ENCODE measurements at regions not wholly inside any gene's neighbourhood (a gene's known extent, or its start where the extent isn't known, plus 50 kb on each side); places are given as distances from the start of the nearest gene placed in this dataset.

DNA sequence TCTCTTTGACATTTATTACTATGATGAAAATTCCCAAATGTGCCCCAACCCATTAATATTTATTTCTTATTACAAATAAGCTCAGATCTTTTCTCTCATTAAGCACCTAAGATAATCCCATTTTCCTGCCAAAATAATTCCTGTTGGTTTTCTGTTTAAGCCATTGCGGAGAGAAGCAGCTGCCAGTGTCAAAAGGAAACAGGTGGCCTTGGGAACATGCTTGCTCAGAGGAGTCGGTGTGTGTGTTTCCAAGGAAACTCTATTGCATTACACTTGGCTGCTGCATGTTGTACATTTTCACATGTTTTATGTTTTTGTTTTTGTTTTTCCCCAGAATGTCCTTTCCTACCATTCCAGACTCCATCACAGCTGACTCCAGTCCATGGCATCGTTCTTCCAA, 56.4 kb downstream of the CD24 start:
- DNase-seq (ENCODE audit: low spot score) = no peak

DNA sequence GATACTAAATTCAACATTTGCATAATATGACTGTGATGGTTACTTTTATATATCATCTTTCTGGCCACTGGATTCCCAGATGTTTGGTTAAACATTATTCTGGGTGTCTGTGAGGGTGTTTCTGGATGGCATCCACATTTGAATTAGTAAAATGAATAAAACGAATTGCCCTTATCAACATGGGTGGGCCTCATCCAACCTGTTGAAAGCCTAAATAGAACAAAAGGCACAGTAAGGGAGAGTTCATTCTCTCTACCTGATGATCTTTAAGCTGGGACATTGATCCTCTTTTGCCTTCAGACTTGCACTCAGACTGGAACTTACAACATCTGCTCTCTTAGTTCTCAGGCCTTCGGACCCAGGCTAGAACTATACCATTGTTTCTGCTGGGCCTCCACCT, 57.6 kb downstream of the CD24 start:
- no peak for DNase-seq (ENCODE audit: low spot score)

DNA sequence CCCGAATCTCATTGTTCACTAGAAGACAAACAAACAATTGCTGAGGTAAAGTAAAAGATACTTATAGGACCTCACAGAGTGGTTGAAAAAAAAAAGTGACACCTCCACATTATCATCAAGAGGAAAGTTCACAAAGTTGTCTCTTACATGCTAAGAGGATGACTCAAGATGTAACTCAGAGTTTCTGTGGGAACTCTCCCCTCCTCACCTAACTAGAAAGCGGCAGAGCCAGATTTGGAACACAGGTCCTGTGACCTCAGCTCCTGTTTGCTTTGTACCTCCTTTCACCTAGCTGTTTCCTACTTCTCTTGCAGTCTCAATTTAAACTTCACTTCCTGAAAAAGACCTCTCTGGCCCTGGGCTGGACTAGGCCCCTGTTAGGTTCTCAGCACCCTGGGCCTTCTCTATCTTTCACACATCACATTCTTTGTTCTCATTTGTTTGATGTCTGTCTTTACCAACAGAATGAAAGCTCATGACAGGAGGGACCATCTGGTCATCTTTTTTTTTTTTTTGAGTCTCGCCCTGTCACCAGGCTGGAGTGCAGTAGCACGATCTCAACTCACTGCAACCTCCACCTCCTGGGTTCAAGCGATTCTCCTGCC, 60.8 kb downstream of the CD24 start:
- DNase-seq (ENCODE audit: low spot score) = no peak

DNA sequence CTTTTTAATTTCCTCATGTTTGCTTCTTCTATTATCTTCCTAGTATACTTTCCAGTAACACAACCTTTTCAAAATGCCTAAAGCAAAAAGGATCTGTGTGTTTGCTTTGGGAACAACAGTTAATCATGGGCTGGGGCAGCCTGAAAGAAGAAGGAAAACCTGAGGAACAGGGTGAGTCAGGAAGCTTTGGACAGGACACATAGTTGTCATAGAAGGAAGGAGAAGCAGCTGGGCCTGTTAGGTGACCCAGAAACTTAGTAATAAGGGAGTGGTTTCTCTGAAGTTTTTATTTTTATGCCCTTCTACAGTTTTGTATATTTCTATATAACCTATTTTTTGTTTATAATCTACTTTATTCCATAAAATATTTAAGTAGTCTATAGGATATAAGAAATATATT, 61.4 kb downstream of the CD24 start:
- DNase-seq (ENCODE audit: low spot score) = no peak

DNA sequence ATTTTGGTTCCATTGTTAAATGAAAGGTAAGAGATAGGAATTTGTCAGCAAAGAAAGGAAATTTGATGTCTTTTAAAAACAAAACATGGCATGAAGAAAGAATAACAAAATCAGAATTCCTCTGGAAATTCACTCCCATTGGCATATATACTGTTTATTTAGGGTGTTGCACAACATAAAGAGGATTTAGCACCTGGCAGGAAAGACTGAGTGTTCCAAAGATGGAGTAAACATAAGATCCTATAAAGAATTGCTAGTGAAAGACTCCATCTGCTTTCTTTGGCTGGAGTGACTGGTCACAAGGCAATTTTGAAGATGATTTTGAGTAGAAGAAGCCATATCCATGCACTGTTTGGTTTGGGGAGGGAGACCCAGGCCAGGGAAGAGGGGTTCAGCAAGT, 62.4 kb downstream of the CD24 start:
- no peak for DNase-seq (ENCODE audit: low spot score)

DNA sequence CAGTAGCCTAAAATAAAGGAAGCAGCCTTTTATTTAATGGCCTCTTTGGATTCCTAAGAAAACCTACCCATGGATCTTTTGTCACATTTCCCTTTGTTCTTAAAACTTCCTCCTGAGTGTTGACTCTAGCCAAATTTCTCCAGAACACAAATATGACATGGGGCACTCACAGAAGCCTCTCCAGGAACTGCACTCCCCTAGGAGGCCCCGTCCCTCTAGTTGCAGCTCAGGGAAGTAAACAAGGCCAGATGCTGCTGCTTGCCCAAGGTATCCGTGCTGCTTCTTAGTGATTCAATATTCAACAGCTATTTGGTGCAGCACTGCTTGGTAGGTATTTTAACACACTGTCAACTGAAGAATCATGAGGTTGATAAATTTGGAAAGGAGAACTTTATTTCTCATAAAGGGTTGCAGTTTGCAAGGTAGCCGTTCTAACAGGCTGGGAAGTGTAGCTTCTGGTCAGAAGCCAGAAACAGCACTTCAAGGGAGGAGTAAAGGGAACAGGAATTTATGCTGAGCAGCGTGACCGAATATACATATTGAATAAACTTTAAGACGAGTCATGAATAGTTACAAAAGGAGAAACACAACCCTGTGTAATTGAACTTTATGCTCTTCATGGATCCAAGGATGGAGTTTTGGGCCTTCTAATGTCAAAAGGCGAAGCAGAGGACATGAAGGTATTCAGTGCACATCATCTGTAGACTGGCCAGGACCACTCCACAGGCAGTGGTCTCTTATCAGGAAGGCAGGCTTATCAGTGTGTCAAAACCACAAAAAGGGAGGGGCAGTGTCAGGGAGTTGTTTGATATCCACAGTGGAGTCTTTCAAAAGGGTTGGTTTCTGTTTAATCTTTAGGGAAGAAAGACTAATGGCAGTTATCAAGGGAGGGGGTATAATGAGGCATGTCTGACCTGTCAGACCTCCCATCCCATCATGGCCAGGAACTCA, 63.3 kb downstream of the CD24 start:
- no peak for DNase-seq (ENCODE audit: low spot score)

DNA sequence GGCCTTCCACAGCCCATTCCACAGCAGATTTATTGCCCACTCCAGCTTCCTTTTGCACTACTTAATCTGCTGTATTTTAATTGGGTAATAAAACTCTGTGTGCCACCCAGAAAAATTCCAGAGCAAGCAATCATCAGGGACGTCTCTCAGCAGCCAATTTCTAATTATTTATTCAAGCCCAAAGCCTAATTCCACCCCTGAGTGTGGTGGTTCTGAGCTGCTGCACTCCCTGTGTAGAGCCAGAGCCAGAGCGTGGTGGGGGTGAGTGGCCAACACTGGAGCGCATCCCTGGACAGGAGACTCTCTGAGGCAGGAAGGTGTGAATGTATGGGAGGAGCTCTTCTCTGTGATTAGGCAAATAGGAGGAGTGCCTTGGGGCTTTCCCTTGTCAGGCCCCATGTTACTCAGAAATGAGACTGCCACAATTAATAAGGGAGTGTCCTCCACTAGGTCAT, 66.1 kb downstream of the CD24 start:
- no peak for DNase-seq (ENCODE audit: low spot score)

DNA sequence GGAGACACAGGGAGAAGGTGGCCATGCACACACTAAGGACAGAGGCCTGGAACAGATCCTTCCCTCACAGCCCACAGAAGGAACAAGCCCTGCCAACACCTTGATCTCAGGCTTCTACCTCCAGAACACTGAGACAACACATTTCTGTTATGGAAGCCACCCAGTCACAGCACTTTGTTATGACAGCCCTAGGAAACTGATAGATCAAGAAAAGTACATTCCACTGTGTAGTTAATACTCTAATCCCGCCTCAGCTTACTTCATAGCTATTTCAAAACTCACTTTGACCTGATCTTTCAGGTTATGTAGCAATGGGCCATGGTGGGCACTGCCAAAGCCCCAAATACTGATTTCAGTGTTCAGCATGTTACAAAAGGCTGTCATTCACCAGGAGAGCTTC, 66.8 kb downstream of the CD24 start:
- DNase-seq (ENCODE audit: low spot score) = no peak

DNA sequence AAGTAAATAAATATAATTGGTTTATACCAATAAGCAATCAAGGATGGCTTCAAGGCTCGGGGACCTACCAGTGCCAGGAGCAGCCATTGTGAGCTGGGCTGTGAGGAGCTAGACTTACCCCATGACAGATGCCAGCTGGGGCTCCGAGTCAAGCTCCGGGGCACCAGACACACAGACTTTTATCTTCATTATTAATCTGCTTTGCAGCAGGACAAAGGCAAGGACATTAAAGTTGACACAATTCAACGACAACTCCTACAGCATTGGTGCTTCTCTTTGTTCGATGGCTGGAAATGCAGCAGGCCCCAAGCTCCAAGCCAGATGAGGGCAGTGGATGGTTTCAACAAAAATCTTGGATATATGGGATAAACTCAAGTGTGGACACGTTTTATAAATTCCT, 68.3 kb downstream of the CD24 start:
- DNase-seq (ENCODE audit: low spot score) = no peak

DNA sequence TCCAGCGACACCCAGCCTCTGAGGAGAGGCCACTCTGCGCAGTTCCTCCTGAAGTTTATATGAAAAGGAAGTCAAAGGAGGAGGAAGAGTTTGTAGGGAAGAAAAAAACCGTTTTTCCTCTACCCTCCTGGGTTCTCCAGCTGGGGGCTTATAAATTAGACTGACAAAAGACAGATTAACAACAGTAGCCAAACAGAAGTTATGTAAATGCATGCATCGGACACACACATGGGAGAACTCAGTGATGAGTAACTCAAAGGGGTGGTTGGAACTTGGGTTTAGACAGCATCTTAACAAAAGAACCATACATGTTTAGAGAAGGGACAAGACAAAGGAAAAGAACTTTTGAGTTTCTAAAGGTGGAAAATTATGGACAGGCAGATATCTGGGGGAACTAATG, 71.2 kb downstream of the CD24 start:
- no peak for DNase-seq (ENCODE audit: low spot score)

DNA sequence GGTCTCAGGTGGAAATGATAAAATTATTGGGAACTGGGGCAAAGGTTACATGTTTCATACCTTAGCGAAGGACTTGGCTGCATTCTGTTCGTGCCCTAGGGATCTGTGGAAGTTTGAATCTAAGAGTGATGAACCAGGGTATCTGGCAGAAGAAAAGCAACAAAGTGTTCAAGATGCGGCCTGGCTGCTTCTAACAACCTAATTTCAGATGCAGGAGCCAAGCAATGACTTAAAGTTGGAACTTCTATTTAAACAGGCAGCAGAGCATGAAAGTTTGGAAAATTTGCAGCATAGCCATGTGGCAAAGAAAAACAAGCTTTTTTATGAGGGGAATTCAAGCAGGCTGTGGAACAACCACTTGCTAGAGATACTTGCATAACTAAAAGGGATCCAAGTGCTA, 73.5 kb downstream of the CD24 start:
- no peak for DNase-seq (ENCODE audit: low spot score)

DNA sequence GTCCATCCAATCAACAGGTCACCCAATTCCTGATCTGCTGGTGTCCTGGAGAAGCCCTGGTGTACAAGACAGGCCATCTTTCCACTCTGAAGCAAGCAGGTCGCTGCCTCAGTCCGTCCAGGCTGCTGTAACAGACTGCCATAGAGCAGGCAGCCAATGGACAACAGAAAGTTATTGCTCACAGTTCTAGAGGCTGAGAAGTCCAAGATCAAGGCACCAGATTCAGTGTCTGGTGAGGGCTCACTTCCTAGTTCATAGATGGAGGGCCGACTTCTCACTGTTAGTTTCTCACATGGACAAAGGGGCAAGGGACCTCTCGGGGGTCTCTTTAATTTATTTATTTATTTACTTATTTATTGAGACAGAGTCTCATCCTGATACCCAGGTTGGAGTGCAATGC, 74.8 kb downstream of the CD24 start:
- no peak for DNase-seq (ENCODE audit: low spot score)

DNA sequence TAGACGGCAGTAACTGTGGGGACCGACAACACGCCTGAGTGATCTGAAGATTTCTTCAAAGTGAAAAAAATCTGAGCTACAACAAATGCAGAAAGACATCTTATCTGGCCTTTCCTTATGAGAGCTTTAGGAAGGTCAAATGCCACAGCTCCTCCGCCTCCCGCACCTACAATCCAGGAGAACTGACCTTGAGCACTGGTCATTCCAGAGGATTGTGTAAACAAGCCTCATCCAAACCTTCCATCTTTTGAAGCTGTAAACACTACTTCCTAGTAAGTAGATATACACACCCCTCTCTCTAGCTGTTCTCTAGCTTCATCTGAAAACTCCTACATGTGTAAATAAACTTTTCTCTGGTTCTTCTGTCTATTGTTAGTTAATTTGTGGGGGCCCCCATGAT, 76.9 kb downstream of the CD24 start:
- DNase-seq (ENCODE audit: low spot score) = no peak

DNA sequence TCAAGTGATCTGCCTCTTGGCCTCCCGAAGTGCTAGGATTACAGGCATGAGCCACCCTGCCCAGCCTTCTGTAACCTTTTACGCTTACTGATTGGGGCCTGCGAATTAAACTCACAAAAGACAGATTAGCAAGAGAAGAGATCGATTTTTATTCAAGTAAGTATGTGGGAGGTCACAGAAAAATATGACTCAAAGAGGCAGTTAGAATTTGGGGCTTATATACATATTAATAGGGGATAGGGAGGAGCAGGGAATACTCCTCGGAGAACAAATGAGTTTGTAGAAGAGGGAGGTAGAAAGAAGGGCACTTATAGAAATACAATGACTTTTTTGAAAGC, 78.9 kb downstream of the CD24 start:
- no peak for DNase-seq (ENCODE audit: low spot score)

DNA sequence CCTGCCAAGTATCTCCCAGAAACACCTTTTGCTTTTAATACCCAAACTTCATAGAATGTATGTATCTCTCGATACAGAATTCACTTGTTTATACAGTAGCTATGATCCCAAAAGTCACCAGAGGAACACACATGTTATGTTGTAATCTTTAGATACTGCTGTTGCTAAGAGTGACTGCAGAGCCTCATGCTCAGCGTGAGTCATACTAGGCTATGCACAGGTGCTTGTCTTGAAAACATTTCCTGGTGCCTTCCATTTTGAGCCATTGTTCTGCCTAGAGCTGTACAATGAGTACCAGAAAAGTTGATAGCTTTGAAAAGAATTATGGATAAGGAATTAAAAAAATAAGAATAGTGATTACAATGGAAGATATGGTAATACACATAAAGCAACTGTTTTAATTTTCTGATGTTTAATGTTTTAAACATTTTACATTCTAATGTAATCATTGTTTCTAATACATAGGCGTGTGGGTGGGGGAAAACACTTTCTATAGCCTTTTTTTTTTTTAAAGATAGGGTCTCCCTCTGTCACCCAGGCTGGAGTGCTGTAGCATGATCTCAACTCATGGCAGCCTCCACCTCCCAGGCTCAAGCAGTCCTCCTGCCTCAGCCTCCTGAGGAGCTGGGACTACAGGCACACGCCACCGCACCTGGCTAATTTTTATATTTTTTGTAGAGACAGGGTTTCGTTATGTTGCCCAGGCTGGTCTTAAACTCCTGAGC, 79.4 kb downstream of the CD24 start:
- no peak for DNase-seq (ENCODE audit: low spot score)

DNA sequence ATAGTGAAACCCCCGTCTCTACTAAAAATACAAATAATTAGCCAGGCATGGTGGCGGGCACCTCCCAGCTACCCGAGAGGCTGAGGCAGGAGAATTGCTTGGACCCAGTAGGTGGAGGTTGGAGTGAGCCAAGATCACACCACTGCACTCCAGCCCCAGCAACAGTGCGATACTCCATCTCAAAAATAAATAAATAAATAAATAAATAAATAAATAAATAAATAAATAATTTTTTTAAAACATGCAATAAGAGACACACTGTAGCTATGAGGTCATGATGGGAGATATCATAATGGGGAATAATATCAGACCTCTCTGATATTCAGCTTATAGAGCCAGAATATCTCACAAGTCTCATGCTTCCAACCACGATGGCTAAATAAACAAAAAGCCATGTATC, 82.3 kb downstream of the CD24 start:
- DNase-seq (ENCODE audit: low spot score) = no peak

DNA sequence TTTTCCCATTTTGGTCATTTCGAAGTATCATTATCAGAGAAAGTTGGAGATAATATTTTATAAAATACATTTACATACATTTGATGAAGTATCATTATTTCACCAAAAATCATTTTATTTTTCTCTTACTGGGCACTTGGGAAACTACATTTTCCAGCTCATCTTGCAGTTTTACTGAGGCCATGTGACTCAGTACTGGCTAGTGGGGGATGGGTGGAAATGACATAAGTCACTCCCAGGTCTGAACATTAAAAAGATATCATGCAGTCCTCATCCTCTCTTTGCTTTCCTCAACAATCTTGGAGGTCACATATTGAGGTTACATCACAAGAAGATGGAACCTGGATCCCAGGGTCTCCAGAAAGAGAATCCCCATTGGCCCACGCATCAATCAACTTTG, 84.1 kb downstream of the CD24 start:
- DNase-seq (ENCODE audit: low spot score) = no peak

DNA sequence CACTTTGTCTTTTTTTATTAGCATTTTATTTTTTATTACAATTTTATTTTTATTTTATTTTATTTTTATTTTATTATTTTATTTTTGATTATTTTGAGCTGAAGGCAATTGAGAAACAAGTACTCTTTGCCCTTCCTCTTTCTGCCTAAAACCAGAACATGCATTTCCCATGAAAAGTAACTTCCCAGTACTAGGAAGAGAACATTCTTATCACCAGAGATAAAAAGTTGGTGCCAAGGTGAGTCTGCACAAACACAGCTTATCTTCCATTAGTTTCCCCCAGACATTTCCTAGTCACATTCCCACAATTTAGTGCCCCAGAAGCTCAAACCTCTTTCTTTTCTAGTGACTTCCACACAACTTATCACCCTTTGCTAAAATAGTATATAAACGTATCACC, 84.8 kb downstream of the CD24 start:
- DNase-seq (ENCODE audit: low spot score) = no peak

DNA sequence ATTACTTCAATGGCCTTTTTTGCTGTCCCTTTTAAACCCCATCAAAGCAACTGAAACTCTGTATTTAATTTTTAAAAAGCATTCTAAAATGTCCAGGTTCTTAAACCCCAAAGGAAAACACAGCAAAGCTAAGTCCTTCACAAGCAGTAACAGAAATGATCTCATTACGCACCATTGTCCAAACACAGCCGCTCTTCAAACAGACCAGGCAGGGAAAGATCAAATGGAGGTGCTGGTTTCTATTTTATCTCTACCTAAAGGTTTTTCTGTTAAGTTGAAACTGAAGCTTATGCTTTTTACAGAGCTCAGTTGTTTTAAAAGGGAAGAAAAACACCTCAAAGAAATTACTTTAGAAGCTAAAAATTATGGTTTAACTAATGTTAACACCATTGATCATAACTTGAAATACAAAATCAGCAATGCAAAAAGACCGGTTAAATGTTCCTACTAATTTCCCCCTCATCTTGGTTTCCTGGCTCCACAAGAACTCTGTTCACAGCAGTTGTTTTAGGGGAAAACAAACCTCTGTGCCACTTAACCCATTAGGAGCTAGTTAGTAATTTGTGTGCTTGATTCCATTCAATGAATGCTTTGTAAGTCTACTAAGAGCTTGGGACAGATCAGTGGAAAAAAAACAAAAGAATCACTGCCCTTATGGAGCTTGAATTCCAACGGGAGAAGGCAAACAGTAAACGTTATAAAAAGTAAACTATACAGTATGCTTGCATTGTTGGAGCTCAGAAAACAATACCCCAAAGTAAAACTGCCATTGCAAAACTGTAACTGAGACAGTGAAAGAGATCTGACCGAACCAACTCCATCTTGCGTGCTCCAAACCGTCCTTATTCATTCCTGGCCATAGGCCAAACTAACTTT, 87.4 kb downstream of the CD24 start:
- no peak for DNase-seq (ENCODE audit: low spot score)

DNA sequence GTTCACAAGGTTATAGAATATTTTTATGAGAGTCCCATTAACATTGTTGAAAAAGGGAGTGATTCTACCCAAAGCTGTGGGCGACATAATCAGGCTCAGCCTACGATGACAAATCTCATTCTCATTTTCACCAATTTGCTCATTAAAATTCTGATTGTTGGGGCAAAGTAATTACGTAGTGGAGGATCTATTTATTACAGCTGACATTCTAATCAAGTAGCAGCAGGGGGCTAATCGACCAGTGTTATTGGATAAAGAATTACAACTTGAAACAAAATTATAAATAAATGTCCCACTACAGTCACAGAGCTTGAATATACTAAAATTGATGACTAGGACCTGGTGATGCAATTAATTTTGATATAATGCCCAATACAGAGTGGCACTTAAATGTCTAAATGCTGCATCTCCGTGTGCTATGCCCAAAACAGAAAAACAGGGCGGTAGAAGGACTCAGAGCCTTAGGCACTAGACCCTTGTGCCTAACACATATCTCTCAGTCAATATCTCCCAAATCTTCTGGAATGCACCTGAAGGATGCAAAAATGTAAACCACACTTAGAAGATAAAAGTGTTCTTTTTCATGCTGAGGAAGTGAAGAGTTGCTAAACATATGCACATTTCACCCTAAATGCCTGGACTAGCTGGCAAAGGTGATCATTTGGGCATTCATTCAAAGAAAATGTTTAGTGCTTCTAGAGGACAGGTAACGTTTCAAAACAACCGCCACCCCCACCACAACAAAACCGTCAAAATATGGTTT, 88.3 kb downstream of the CD24 start:
- DNase-seq (ENCODE audit: low spot score) = no peak

DNA sequence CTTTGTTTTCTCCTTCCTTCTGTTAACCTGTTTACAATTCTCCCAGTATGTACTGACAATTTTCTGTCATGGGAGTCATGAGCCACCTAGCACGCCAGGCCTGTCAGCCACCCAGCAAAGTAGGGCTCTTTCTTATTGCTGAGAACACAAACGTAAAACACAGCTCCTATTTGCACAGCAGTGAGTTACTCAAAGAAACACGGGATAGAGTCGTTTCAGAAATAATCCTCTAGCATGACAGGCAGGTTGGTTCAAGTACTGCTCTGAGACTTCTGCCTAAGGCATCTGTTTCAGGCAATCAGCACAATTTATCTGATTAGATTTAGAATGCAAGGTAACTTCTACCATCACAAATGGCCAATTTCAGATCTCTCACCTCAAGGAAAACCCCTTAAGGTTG, 88.8 kb downstream of the CD24 start:
- DNase-seq (ENCODE audit: low spot score) = no peak
